ENCODE measurements at regions not wholly inside any gene's neighbourhood (a gene's known extent, or its start where the extent isn't known, plus 50 kb on each side); places are given as distances from the start of the nearest gene placed in this dataset.

- no peak overlapping the region for H4K91ac ChIP-seq (ENCODE audit: insufficient read depth, low read depth, low read length)
- in situ Hi-C loops (cut with MboI; ENCODE audit: low sequenced_read_pairs) = no loop called here
- H2BK120ac ChIP-seq (ENCODE audit: low read depth, low read length) = no peak overlapping the region
- no peak overlapping the region for H2AK9ac ChIP-seq (replicated peaks; ENCODE audit: low read depth, low read length, poor library complexity)
- no peak overlapping the region for H3K27ac ChIP-seq (ENCODE audit: insufficient read depth, low read length)
- H2AK5ac ChIP-seq (ENCODE audit: low read depth, low read length) = no peak overlapping the region
- H3K14ac ChIP-seq (replicated peaks; ENCODE audit: low read depth, low read length) = no peak overlapping the region
- dilution Hi-C loops (cut with HindIII; ENCODE audit: low sequenced_read_pairs, unreplicated experiment) = no loop called here
- H2BK20ac ChIP-seq (ENCODE audit: low read depth, low read length) = no peak overlapping the region
- no peak overlapping the region for H3K4ac ChIP-seq (ENCODE audit: low read depth, low read length)
- H3K4me3 ChIP-seq (ENCODE audit: insufficient read depth, low read depth, low read length) = no peak overlapping the region
- no peak overlapping the region for H3K56ac ChIP-seq (ENCODE audit: extremely low read depth, insufficient read depth, low read length)
- no peaks in the 10 kb centered on the region for H3K4me1 ChIP-seq (ENCODE audit: control insufficient read depth, insufficient read depth, low read length)
- no peak overlapping the region for H4K8ac ChIP-seq (ENCODE audit: low read depth in 2 of 2, low read length in 2 of 2)
- no peak for TF ChIP-seq NFE2L2 (IDR thresholded peaks at IDR 0.05; ENCODE audit: low read depth, low read length)
- no peak for TF ChIP-seq RCOR1 (IDR thresholded peaks at IDR 0.05; ENCODE audit: insufficient replicate concordance, low read length)
- CTCF ChIA-PET = no interaction called here
- WGBS, 2 experiments (ENCODE audit: extremely low coverage in 2 of 2, insufficient read length in 1 of 2) = 93% methylated on average over 2 of the region's 2 CpGs; no CpG with 5 or more reads in 1 of the 2 experiments
- H4K20me1 ChIP-seq (ENCODE audit: insufficient read depth, low read length) = no peaks in the 10 kb centered on the region
- ATAC-seq (ENCODE audit: low read depth) (no peak), DNase-seq (no peak)
- no peaks in the 10 kb centered on the region for H3K27me3 ChIP-seq (ENCODE audit: control insufficient read depth, insufficient read depth, low read length)
- H3K36me3 ChIP-seq (ENCODE audit: control insufficient read depth, insufficient read depth, low read length) = no peaks in the 10 kb centered on the region
- H2BK15ac ChIP-seq (ENCODE audit: low read depth, low read length) = no peak overlapping the region
- POLR2A ChIA-PET (ENCODE audit: unreplicated experiment) = no interaction called here
- H4K5ac ChIP-seq (ENCODE audit: low read depth, low read length) = no peak overlapping the region
- no peak overlapping the region for H3K23ac ChIP-seq (ENCODE audit: low read depth, low read length)
- no peaks in the 10 kb centered on the region for H3K79me1 ChIP-seq (ENCODE audit: low read depth in 1 of 2, low read length in 2 of 2)
- BruUV-seq (replicated peaks) = no TSS peak
- H2AFZ ChIP-seq (replicated peaks; ENCODE audit: low read length, poor library complexity) = no peak overlapping the region
- no peak overlapping the region for H3K4me2 ChIP-seq (ENCODE audit: low read depth, low read length)
- no peaks in the 10 kb centered on the region for H3K9me1 ChIP-seq (ENCODE audit: insufficient read depth, low read length)
- H3K9ac ChIP-seq (ENCODE audit: low read depth, low read length) = no peak overlapping the region
- no peak overlapping the region for H2BK5ac ChIP-seq (ENCODE audit: low read depth, low read length, poor library complexity, severe bottlenecking)
- H3K18ac ChIP-seq (ENCODE audit: low read depth, low read length) = no peak overlapping the region
- H3K9me3 ChIP-seq (ENCODE audit: control insufficient read depth, insufficient read depth, low read length) = no peaks in the 10 kb centered on the region; the same call in 1 of the 2 replicates
- intact Hi-C loops (cut with micrococcal nuclease) = no loop called here
Measured at GRCh38 chr2:113807721-113808120, 51.3 kb upstream of the SLC35F5 start.
